Fibroblast of villous mesenchyme (primary cell): ENCODE measurements at regions not wholly inside any gene's neighbourhood (a gene's known extent, or its start where the extent isn't known, plus 50 kb on each side); places are given as distances from the start of the nearest gene placed in this dataset.

Experiments
- DNase-seq: peaks from one replicate; pipeline ENCODE4 v3.0.0-alpha.2; 2010; ENCODE audit warnings: low read depth
- H3K4me3 ChIP-seq: 2 replicates; pipeline ENCODE4 v1.5.1; 2011; ENCODE audit warnings: low read depth, mild to moderate bottlenecking, low read length
- CTCF ChIP-seq: IDR thresholded peaks from 2 replicates; pipeline ENCODE4 v1.5.1; 2012; ENCODE audit warnings: low read depth, mild to moderate bottlenecking, low read length; ENCODE audit not compliant: insufficient read depth

GRCh38 chr11:38156495-38157146 is 1558.6 kb upstream of the RAG2 start:
- no peak for DNase-seq
- no peak for TF ChIP-seq CTCF
- no peak overlapping the region for H3K4me3 ChIP-seq

- TF ChIP-seq CTCF: no peak
- no peak overlapping the region for H3K4me3 ChIP-seq
- no peak for DNase-seq
These were observed 1557.8 kb upstream of the RAG2 start for GRCh38 chr11:38155856-38156255.

GRCh38 chr11:38153985-38154384 is 1555.9 kb upstream of the RAG2 start:
- no peak for DNase-seq
- no peak overlapping the region for H3K4me3 ChIP-seq
- TF ChIP-seq CTCF: no peak

- DNase-seq: no peak
- no peak for TF ChIP-seq CTCF
- H3K4me3 ChIP-seq: no peak overlapping the region
These were observed 1545.8 kb upstream of the RAG2 start for GRCh38 chr11:38143852-38144251.

GRCh38 chr11:38138972-38139371 is 1540.9 kb upstream of the RAG2 start:
- no peak for DNase-seq
- no peak overlapping the region for H3K4me3 ChIP-seq
- no peak for TF ChIP-seq CTCF

- no peak for DNase-seq
- no peak overlapping the region for H3K4me3 ChIP-seq
- TF ChIP-seq CTCF: no peak
These were observed 1538.9 kb upstream of the RAG2 start for GRCh38 chr11:38136887-38137286.

GRCh38 chr11:38131535-38131934 is 1533.5 kb upstream of the RAG2 start:
- no peak for TF ChIP-seq CTCF
- DNase-seq: no peak
- H3K4me3 ChIP-seq: no peak overlapping the region
